Stromal cell of bone marrow (primary cell): ENCODE measurements at regions not wholly inside any gene's neighbourhood (a gene's known extent, or its start where the extent isn't known, plus 50 kb on each side); places are given as distances from the start of the nearest gene placed in this dataset.
"Not testable (repeated sequence)": the region's sequence is repeated elsewhere in the genome, so short reads cannot be mapped to it uniquely, and the experiment has no call there.

Experiments
- DNase-seq: peaks from one replicate; pipeline ENCODE4 v3.0.0-alpha.2; 2012; ENCODE audit warnings: low read depth

GRCh38 chr5:116779846-116780245, 205.2 kb upstream of the SEMA6A start:
- DNase-seq = no peak

- no peak for DNase-seq
Measured at GRCh38 chr5:116778651-116779280, 204.1 kb upstream of the SEMA6A start.

- no peak for DNase-seq
Measured at GRCh38 chr5:116778032-116778431, 203.4 kb upstream of the SEMA6A start.

DNA sequence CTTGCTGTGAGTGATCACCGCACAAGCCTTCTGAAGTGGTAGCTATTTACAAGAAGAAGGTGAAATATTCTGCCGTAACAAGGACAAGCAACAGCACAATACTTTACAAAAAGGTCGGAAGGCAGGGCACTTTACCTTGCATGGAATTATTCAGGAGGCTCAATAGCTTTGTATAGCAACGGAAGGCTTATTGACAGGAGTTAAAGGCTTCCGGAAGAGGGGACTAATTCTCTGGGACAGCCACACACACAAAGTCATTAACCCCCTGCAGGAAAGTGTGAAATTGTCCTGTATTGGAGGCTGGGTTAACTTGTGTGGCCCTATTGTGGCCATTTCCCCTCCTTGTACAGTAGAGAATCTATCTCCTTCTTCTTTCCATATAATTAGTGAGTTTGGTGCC, 199.3 kb upstream of the SEMA6A start:
- no peak for DNase-seq

- DNase-seq = no peak
Measured at GRCh38 chr5:116772806-116773205, 198.2 kb upstream of the SEMA6A start.

GRCh38 chr5:116772152-116772501, 197.5 kb upstream of the SEMA6A start:
- no peak for DNase-seq

GRCh38 chr5:116771466-116772151, 197.0 kb upstream of the SEMA6A start:
- no peak for DNase-seq

DNA sequence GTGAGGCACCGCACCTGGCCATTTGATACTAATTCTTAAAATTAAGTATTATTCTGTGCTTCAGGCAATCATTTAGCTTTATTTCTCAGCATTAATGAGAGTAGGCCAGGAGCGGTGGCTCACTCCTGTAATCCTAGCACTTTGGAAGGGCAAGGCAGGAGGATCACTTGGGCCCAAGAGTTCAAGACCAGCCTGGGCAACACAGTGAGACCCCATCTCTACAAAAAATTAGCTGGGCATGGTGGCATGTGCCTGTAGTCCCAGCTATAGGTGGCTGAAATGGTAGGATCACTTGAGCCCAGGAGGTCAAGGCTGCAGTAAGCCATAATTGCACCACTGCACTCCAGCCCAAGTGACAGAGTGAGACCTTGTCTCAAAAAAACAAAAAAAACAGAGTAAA, 195.3 kb upstream of the SEMA6A start:
- not testable (repeated sequence) for DNase-seq

- no peak for DNase-seq
Measured at GRCh38 chr5:116769470-116769869, 194.8 kb upstream of the SEMA6A start.

GRCh38 chr5:116766470-116766947, 191.9 kb upstream of the SEMA6A start:
- DNase-seq = no peak

GRCh38 chr5:116765441-116765840, 190.8 kb upstream of the SEMA6A start:
- DNase-seq = no peak

- no peak for DNase-seq
Measured at GRCh38 chr5:116764941-116765340, 190.3 kb upstream of the SEMA6A start.

GRCh38 chr5:116763987-116764866, 189.6 kb upstream of the SEMA6A start:
- DNase-seq = no peak

- no peak for DNase-seq
Measured at GRCh38 chr5:116759860-116760640, 185.4 kb upstream of the SEMA6A start.

DNA sequence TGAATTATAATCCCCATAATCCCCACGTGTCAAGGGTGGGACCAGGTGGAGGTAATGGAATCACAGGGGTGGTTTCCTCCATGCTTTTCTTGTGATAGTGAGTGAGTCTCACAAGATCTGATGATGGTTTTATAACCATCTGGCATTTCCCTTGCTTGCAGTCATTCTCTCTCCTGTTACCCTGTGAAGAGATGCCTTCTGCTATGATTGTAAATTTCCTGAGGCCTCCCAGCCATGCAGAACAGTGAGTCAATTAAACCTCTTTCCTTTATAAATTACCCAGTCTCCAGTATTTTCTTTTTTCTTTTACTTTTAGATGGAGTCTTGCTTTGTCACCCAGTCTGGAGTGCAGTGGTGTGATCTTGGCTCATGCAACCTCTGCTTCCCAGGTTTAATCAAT, 182.7 kb upstream of the SEMA6A start:
- DNase-seq = no peak

- DNase-seq = no peak
Measured at GRCh38 chr5:116756531-116756930, 181.9 kb upstream of the SEMA6A start.

DNA sequence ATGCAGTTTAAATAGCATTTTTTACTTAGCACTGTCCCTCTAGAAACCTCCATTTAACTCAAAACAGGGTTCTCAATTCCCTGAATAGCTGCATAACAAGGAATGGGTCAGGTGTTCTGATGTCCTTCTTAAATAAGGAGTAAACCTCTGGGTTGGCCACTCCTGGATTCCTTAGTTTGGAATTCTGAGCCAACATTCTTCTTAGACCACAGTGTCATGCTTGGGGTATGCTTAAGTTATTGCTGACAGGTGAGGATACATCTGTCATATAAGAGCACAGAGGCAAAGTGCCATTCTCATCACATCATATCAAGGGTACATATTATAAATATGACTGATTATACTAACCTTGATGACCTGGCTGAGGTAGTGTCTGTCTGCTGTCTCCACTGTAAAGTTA, 179.9 kb upstream of the SEMA6A start:
- DNase-seq = no peak

DNA sequence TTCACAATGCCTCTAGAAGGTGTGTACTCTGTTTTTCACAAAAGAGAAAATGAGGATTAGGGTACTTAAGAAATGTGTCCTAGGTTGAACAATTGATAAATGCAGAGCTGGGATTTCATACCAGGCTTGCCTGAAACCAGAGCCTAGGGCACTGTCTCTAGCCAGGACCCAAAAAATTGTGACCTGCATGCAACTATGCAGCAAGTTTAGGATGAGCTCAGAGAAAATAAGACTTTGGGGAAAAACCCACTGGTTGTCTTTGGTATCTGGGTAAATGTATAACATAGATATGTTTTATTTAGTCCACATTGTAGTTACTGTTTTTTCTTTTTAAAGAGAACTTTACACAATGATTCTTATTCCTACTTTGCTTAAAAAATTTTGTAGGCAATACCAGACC, 177.1 kb upstream of the SEMA6A start:
- no peak for DNase-seq

DNA sequence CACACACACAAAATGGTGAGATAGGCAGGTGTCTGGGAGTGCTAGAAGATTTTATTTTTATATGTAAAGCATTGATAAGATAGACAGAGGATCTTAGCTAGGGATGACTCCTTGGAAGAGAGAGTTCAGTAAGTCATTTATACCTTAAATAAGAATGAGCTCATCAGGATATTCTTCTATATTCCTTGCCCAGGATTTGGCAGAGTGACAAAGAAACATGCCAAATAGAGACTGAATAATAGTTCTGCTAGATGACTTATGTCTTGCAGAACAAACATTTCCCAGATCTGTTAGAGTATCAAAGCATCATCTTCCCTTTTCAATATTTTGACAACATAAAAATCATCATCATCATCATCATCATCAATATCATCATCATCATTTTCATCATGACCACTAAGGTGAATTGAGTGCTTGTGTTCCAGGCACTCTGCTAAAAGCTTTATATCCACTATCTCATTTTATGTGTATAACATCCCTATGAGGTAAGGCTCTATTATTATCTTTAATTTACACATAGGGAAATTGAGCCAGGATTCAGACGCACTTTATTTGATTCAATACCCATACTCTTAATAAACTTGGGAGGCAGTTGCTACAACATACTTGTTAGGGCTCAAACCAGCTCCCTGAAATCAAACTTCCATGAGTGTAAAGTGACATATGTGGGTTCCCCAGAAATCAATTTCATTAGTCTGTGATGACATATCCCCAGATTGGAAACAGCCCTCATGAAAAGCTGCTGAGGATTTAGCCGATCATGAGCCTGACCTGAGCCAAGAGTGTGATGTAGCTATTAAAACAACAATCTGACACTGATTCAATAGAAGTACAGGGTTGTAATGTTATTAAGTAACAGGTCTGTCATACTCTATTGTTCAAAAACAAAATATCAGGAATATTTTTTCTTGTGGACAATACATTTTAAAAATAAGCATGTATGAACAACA, 176.3 kb upstream of the SEMA6A start:
- no peak for DNase-seq

DNA sequence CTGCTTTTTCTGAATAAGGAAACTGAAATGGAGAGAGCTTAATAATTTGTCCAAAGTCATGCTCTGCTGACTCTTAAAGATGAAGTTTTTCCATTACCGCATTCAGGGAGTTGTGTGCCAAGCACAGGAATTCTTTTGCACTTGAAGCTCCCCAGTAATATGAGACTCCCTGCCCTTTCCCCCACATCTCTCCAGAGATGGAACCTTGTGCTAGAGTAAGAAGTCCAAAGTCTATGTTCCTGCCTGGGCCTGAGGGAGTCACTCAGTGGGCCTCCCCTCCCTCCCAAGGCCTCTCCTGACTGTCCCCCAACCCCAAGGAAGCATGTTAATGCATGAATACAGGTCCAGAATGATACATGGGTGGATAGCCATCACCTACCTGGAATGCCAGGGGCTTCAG, 173.3 kb upstream of the SEMA6A start:
- no peak for DNase-seq

DNA sequence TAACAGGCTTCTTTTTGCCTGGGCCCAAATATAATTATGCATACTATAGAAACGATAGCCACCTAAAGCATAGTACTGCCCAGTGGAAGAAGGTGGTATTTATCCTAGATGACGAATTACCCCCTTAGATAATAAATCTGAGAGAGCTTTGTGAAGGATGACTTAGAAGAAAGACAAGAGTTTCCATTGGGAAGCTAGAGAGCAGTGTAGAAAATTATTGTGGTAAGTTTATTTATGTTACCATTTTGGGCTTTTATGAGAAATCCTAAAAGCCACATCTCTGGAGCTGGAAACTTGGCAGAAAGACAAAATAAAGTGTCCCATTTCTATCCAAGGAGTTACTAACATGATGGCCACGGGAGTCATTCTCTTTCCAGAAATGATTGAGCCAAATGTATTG, 172.0 kb upstream of the SEMA6A start:
- no peak for DNase-seq
